ENCODE measurements at regions not wholly inside any gene's neighbourhood (a gene's known extent, or its start where the extent isn't known, plus 50 kb on each side); places are given as distances from the start of the nearest gene placed in this dataset.

DNA sequence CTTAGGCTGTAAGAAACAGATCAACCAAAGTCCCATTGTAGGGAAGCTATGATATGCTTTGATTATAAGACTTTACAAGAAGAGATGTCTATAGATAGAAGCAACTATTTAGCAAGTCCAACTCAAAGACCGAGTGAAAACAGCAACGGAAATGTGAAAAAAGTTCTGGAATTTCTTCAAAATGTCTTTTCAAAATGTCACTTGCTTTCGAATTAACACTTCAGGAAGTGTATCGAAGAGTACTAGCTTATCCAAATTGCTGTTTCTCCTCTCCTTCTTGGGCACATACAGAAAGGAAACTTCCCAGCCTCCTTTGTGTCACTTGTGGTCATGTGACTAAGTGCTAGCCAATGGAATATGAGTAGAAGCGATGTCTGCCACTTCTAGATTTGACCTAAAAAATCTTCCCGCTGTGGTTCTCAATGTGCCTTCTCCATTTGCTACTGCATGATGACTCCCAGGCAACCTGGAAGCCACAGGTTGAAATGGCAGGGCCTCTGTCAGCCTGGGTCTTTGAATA, 89.9 kb downstream of the TSEN15 start:
- ATAC-seq (ENCODE audit: low read depth) (no peak), DNase-seq (ENCODE audit: low spot score in 2 of 2) (no peak)
- Mint-ChIP-seq H3K27me3 (peaks cover 16% of the 10 kb centered on the region), H3K27ac (no peak overlapping the region), H3K4me3 (no peak overlapping the region), H3K36me3 (peaks cover 4% of the 10 kb centered on the region), H3K4me1 (no peaks in the 10 kb centered on the region), H3K9me3 (peaks cover 3% of the 10 kb centered on the region)

DNA sequence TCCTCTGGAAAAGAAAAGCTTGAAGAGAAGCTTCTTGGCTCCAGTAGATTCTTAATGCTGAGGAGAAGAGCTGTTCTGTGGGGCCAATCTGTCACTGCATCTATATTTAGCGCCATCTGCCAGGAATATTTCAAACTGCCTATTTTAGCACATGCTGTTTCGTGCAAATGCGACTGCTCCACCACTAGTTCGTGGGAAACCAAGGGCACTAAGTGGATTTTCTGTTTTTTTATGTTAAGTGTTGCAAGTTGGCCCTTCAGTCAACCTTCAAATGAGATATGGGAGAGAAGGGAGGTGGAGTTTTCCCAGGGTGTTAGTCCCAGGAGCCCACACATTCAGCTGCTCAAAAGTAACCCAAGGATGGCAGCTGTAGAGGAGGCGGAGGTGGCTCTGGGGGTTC, 91.9 kb downstream of the TSEN15 start:
- DNase-seq (ENCODE audit: low spot score in 2 of 2) = no peak
- Mint-ChIP-seq H3K9me3 (peaks cover 3% of the 10 kb centered on the region), H3K27ac (no peak overlapping the region), H3K4me3 (no peak overlapping the region), H3K36me3 (no peaks in the 10 kb centered on the region), H3K4me1 (no peaks in the 10 kb centered on the region), H3K27me3 (peaks cover 21% of the 10 kb centered on the region)
- ATAC-seq (ENCODE audit: low read depth) = no peak

DNA sequence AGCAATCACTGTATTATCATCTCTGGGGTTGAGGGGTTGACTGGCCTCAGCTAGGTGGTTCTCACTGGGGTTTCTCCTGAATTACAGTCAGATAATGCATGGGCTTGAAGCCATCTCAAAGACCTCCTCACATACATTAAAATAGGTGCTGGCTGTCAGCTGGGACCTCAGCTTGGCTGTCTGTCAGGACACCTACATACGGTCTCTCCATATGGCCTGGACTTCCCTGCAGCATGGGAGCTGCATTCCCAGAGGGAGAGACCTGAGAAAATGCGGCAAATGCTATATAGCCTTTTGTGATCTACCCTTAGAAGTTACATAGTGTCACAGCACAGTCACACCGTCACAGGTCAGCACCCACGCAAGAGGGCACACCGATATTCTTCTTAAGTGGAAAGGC, 93.6 kb downstream of the TSEN15 start:
- Mint-ChIP-seq H3K36me3 (no peaks in the 10 kb centered on the region), H3K27me3 (peaks cover 18% of the 10 kb centered on the region), H3K9me3 (peaks cover 3% of the 10 kb centered on the region), H3K4me1 (no peaks in the 10 kb centered on the region), H3K4me3 (no peak overlapping the region), H3K27ac (no peak overlapping the region)
- no peak for ATAC-seq (ENCODE audit: low read depth)
- DNase-seq (ENCODE audit: low spot score in 2 of 2) = no peak

DNA sequence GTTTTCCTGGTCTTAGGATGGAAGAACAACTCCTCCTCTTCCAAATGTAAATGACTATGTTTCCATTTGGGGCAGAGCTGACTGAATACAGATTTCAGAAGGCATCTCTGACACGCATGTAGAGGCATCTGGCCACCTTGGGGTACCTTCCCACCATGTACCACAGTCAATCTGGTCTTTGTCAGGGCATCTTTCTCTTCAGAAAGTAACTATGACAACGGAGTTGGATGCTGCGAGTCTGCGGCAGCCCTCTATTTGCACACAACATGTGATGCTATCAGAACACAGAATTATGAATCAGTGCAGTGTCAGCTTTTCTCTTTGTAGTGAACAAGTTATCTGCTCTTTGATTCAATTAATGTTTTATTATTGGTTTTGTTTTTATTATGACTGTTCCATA, 94.7 kb downstream of the TSEN15 start:
- H3K4me3 Mint-ChIP-seq = no peak overlapping the region
- no peaks in the 10 kb centered on the region for H3K4me1 Mint-ChIP-seq
- ATAC-seq (ENCODE audit: low read depth) (no peak), DNase-seq (ENCODE audit: low spot score in 2 of 2) (no peak)
- H3K36me3 Mint-ChIP-seq = no peaks in the 10 kb centered on the region
- peaks cover 3% of the 10 kb centered on the region for H3K9me3 Mint-ChIP-seq
- no peak overlapping the region for H3K27ac Mint-ChIP-seq
- H3K27me3 Mint-ChIP-seq = peaks cover 18% of the 10 kb centered on the region

DNA sequence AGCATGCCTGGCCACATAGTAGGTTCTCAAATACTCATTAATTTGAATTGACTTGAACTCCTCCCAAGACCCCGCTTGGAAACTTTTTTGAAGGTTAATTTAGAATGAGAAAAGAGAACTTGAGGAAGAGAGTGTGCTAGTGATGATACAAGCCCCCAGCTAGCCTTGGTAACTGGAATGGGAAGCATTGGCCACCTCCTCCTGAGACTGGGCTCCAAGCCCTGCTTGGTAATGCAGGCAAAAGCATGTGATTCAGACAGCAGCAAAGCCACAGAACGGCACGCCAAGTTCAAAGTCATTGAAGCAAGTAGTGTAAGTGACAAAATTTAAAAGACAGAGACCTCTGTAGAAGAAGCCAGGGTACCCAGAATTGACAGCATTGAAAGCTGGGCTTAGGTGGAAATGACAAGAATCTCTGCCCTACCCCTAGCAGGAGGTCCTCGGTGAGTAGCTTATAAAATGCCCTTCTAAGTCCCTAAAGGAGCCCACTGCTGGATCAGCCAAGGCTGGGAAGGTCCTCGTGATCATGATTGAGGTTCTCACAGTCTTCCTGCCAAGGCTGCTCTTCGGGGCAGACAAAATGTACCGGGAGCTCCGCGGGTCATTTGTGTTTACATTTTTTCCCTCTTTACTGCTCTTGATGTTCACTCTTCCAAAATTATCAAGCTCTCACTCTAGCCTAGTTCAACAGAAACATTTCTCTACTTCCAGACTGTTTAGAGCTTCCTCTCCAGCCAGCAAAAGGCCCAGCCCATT, 99.4 kb downstream of the TSEN15 start:
- H3K9me3 Mint-ChIP-seq = peaks cover 3% of the 10 kb centered on the region
- DNase-seq (ENCODE audit: low spot score in 2 of 2) (no peak), ATAC-seq (ENCODE audit: low read depth) (no peak)
- H3K27ac Mint-ChIP-seq = no peak overlapping the region
- H3K4me3 Mint-ChIP-seq = no peak overlapping the region
- H3K4me1 Mint-ChIP-seq = peaks cover 3% of the 10 kb centered on the region
- H3K36me3 Mint-ChIP-seq = no peaks in the 10 kb centered on the region
- peaks cover 18% of the 10 kb centered on the region for H3K27me3 Mint-ChIP-seq

DNA sequence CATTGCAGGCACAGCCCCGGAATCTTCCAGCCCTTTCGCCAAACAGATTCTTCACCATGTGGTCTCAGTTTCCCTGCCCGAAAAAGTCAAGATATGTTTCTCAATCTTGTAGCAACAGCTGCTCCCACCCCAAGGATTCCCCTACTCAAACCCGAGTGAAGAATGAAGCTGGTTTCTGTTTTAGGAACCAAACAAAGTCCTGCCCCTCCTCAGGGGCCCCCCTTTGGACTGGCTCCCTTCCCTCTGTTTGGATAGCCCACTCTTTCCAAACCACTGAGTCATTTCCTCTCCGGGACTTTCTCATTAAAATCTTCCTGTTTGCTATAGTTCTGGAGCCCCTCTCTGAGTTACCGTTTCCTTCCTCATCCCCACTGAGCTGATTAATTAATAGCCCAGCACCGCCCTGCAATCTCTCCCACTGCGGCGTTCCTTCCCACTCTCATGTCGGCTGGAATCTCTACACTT, 100.9 kb downstream of the TSEN15 start:
- Mint-ChIP-seq H3K27ac (no peak overlapping the region), H3K9me3 (no peaks in the 10 kb centered on the region)
- no peak for DNase-seq (ENCODE audit: low spot score in 2 of 2)

DNA sequence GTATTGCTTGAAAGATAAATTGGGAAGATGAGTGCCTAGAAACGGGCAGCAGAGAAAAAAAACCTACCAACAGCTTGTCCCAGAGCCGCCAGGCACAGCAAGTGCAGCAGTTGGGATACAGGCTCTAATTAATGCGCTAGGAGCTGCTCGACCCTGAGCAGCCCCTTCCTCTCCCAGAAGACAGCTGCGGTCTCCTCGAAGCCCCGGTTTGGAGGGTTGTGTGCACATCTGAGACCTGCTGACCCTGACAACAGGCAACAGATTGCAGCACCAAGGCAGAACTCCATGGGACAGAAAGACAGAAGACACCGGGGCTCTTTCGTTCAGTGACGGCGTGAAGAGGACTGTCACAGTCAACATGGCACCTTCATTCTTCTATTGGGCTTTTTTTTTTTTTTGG, 101.4 kb downstream of the TSEN15 start:
- Mint-ChIP-seq H3K36me3 (no peaks in the 10 kb centered on the region), H3K27me3 (peaks cover 12% of the 10 kb centered on the region), H3K4me1 (peaks cover 3% of the 10 kb centered on the region), H3K27ac (no peak overlapping the region), H3K4me3 (peak overlapping the region; percentile 35), H3K9me3 (no peaks in the 10 kb centered on the region)
- no peak for ATAC-seq (ENCODE audit: low read depth)
- DNase-seq (ENCODE audit: low spot score in 2 of 2) = no peak

More for the DNA sequence above, 100.9 kb downstream of the TSEN15 start:
- no peaks in the 10 kb centered on the region for H3K36me3 Mint-ChIP-seq
- H3K27me3 Mint-ChIP-seq = peaks cover 15% of the 10 kb centered on the region
- peak overlapping the region; percentile 35 for H3K4me3 Mint-ChIP-seq
- ATAC-seq (ENCODE audit: low read depth) = no peak
- peaks cover 3% of the 10 kb centered on the region for H3K4me1 Mint-ChIP-seq

DNA sequence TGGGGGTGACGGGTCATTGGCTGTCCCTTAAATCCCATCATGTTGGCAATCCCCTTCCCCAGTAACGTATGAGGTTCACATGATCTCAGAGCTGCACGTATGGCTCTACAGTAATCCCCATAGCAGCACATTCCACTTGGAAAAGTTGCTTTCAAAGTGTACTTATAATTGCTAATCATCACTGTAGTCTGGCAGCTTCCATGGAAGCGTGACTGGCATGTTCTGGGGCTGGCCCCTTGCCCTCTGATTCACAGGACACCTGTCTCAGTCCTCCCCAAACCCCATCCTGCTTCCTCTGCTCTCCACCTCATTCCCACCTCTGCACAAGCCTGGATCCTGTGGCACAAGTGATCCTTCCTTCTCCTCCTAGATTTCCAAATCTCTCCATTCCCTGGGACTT, 102.2 kb downstream of the TSEN15 start:
- no peak for ATAC-seq (ENCODE audit: low read depth)
- Mint-ChIP-seq H3K4me3 (no peak overlapping the region), H3K9me3 (no peaks in the 10 kb centered on the region), H3K27me3 (peaks cover 11% of the 10 kb centered on the region), H3K4me1 (peaks cover 3% of the 10 kb centered on the region), H3K27ac (no peak overlapping the region), H3K36me3 (no peaks in the 10 kb centered on the region)
- no peak for DNase-seq (ENCODE audit: low spot score in 2 of 2)

DNA sequence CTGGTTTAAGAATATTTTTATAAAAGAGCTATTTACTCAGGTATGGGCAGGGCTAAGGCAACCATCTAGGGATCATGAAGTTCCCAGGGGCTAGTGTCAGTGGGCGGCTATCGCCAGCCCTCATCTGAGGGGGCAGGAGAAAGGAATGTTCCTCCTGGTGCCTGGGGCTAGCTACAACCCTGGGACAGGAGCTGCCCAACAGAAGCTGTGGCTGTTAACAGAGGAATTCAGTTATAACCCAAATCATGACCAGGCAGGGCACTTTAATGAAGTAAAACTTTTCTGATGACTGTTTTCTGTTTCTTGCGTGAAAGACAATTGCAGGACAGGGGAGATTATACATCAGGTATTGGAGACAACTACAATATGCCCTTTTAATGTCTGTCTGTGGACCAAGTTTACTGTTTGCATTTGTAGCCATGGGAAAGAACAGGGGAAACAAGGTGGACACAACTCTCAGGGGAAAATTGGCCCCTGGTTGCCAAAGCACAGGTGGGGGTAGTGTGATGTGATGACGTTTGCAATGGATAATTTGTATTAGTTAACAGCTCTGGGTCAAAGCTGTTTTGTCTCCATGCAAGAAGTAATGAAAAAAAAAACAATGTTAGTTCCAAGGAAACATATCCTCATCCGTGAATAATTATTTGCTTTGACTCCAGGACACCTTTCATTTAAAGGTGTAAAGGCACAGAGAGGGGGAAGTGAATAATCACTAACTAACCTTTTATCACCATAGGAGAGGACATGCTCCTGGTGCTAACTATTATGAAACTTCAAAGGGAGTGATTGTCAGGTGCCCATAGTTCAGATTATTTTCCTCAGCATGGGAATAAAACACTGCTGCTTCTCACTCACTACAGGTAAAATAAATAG, 105.2 kb downstream of the TSEN15 start:
- Mint-ChIP-seq H3K4me3 (no peak overlapping the region), H3K4me1 (peaks cover 3% of the 10 kb centered on the region), H3K27me3 (peaks cover 10% of the 10 kb centered on the region), H3K9me3 (no peaks in the 10 kb centered on the region), H3K27ac (no peak overlapping the region), H3K36me3 (no peaks in the 10 kb centered on the region)
- ATAC-seq (ENCODE audit: low read depth) = no peak
- no peak for DNase-seq (ENCODE audit: low spot score in 2 of 2)

DNA sequence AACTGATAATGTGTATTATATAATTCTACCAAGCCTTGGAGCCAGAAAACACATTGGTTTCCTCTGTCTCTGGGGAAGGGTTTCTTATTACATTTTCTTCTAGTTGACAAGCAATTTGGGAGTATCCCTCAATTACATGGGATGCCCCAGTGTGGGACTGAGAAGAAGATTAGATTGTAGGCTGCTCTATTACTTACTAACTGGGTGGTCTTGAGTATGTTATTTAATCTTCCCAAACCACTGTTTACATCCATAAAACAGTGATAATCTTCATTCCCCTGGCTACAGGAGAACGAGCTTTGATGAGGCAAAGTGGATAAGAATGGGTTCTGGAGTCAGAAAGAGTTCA, 105.8 kb downstream of the TSEN15 start:
- Mint-ChIP-seq H3K9me3 (no peaks in the 10 kb centered on the region), H3K4me3 (no peak overlapping the region)
- DNase-seq (ENCODE audit: low spot score in 2 of 2) = no peak

DNA sequence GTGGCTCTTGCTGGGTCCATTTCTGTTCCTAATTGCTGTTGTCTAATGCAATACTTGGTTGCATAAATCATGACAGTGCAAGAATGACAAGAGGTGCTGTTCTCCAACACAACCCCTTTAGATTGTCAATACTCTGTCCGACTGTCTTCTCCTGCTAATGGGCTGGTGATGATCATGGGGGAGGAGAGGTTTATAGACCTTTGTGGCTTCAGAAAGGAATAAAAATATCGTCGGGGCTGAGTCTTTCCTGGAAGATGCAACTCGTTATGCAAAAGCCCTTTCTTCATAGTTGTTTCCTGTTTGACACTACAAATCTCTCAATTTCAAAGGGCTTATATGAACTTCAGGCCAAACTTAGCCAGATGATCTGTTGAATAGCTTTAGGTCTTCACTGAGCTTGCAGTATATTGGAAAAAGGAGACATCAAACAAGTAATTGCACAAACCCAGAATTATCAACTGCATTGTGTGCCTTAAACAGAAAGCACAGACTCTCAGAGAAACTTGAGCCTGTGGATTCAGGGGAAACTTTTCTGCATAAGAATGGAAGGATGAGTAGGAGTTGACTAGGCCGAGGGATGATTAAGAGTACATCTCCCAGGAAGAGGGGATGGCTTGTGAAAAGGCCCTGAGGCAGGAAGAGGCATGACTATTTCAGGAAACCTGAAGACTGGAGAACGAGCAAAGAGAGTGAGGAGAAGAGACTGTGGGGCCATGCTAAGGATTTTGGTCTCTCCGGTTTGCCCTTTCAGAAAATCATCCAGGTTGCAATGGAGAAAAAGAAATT, 107.6 kb downstream of the TSEN15 start:
- ATAC-seq (ENCODE audit: low read depth) = no peak
- H3K27ac Mint-ChIP-seq = no peak overlapping the region
- H3K9me3 Mint-ChIP-seq = no peaks in the 10 kb centered on the region
- H3K27me3 Mint-ChIP-seq = peaks cover 3% of the 10 kb centered on the region
- no peaks in the 10 kb centered on the region for H3K36me3 Mint-ChIP-seq
- no peak for DNase-seq (ENCODE audit: low spot score in 2 of 2)
- H3K4me1 Mint-ChIP-seq = no peaks in the 10 kb centered on the region
- H3K4me3 Mint-ChIP-seq = no peak overlapping the region

More for the DNA sequence above, 105.8 kb downstream of the TSEN15 start:
- H3K36me3 Mint-ChIP-seq = no peaks in the 10 kb centered on the region
- no peak for ATAC-seq (ENCODE audit: low read depth)
- no peak overlapping the region for H3K27ac Mint-ChIP-seq
- peaks cover 8% of the 10 kb centered on the region for H3K27me3 Mint-ChIP-seq
- peaks cover 3% of the 10 kb centered on the region for H3K4me1 Mint-ChIP-seq

DNA sequence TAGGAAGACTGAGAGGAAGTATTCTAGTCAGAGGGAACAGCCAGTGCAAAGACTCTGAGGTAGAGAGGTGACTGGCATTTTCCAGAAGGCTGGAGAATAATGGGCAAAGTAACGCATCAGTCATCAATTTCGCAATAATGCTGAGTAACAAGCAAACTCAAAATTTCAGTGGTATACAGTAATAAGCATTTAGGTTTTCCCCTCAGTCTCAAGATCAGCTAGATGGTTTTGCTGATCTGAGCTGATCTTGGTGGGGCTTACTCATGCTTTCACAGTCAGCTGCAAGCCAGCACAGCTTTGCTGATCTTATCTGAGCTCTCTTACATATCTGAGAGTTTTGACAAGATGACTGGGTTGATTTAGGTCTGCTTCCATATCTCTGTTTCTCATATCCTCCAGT, 108.7 kb downstream of the TSEN15 start:
- H3K27me3 Mint-ChIP-seq = peaks cover under 1% of the 10 kb centered on the region
- ATAC-seq (ENCODE audit: low read depth) = no peak
- no peak overlapping the region for H3K27ac Mint-ChIP-seq
- no peak overlapping the region for H3K4me3 Mint-ChIP-seq
- H3K4me1 Mint-ChIP-seq = peaks cover 4% of the 10 kb centered on the region
- DNase-seq (ENCODE audit: low spot score in 2 of 2) = no peak
- H3K9me3 Mint-ChIP-seq = peaks cover under 1% of the 10 kb centered on the region
- peaks cover under 1% of the 10 kb centered on the region for H3K36me3 Mint-ChIP-seq

DNA sequence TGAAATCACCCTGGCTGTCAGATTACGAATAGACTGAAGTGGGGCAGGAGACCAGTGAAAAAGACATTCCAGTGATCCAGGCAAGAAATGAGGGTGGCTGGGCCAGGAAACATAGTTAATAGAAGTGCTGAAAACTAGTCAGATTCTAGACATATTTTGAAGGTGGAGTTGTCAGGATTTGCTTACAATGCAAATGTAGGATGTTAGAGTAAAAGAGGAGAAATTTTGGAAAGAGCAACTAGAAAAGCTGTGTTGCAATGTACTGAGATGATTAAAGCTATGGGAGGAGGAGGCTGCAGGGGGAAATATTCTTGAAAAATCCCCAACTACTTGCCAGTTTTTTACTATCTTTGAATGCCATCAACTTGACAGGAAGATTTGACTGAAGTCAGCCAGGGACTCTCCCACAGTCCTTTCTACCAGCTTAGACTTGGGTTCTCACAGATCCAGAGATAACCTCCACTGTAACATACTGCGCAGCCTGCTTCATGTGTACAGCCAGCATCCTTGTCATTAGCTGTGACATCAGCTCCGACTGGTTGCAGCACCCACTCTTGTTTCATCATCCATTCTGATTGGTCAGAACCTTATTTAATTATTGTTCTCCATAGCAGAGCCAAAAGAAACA, 109.7 kb downstream of the TSEN15 start:
- Mint-ChIP-seq H3K4me3 (no peak overlapping the region), H3K27ac (no peak overlapping the region), H3K27me3 (peaks cover 1% of the 10 kb centered on the region), H3K36me3 (peaks cover 2% of the 10 kb centered on the region), H3K9me3 (peaks cover 1% of the 10 kb centered on the region), H3K4me1 (peaks cover 8% of the 10 kb centered on the region)
- no peak for DNase-seq (ENCODE audit: low spot score in 2 of 2)
- no peak for ATAC-seq (ENCODE audit: low read depth)

All from memory B cell (primary cell).